Neuronal stem cell (in vitro differentiated cells): ENCODE measurements at regions not wholly inside any gene's neighbourhood (a gene's known extent, or its start where the extent isn't known, plus 50 kb on each side); places are given as distances from the start of the nearest gene placed in this dataset.

Experiments used
- DNase-seq: peaks from one replicate; pipeline ENCODE4 v3.0.0-alpha.2; 2013; ENCODE audit warnings: low spot score
- H2AFZ ChIP-seq: one replicate; pipeline ENCODE4 v1.6.1; 2013; ENCODE audit warnings: mild to moderate bottlenecking, low read length, inconsistent platforms
- H2AK5ac ChIP-seq: 2 replicates; pipeline ENCODE4 v1.6.1; 2013; ENCODE audit warnings: low read depth, mild to moderate bottlenecking, inconsistent platforms, low read length, moderate library complexity, mixed read lengths
- H2BK120ac ChIP-seq: 2 replicates; pipeline ENCODE4 v1.6.1; 2013; ENCODE audit warnings: low read depth, mild to moderate bottlenecking, inconsistent platforms, low read length, moderate library complexity, mixed read lengths
- H2BK12ac ChIP-seq: one replicate; pipeline ENCODE4 v1.6.1; 2013; ENCODE audit warnings: low read length, inconsistent platforms
- H2BK15ac ChIP-seq: 2 replicates; pipeline ENCODE4 v1.6.1; 2013; ENCODE audit warnings: mild to moderate bottlenecking, low read length, inconsistent platforms, mixed read lengths
- H2BK5ac ChIP-seq: one replicate; pipeline ENCODE4 v1.6.1; 2013; ENCODE audit warnings: inconsistent platforms, mild to moderate bottlenecking, low read length, moderate library complexity
- H3K14ac ChIP-seq: one replicate; pipeline ENCODE4 v1.6.1; 2013; ENCODE audit warnings: low read length, inconsistent platforms
- H3K18ac ChIP-seq: 2 replicates; pipeline ENCODE4 v1.6.1; 2013; ENCODE audit warnings: low read length, inconsistent platforms
- H3K23ac ChIP-seq: 2 replicates; pipeline ENCODE4 v1.6.1; 2013; ENCODE audit warnings: low read depth, mild to moderate bottlenecking, mixed read lengths, low read length, inconsistent platforms; ENCODE audit not compliant: poor library complexity
- H3K27ac ChIP-seq: replicated peaks from 3 replicates; pipeline ENCODE4 v1.5.1; 2013; ENCODE audit warnings: low read length, inconsistent platforms
- H3K27me3 ChIP-seq, 3 experiments: 2 replicates each; pipeline ENCODE4 v1.6.1; 2013; ENCODE audit warnings: low read length in 3 of 3, mild to moderate bottlenecking in 2 of 3, inconsistent platforms in 1 of 3, low read depth in 1 of 3, mixed read lengths in 1 of 3, moderate library complexity in 1 of 3; ENCODE audit not compliant: control insufficient read depth in 3 of 3, insufficient read depth in 3 of 3
- H3K36me3 ChIP-seq, 2 donors: replicated peaks in 1 of 2; 2 replicates each; pipeline ENCODE4 v1.6.1; 2013; ENCODE audit warnings: low read length in 2 of 2; ENCODE audit not compliant: control insufficient read depth in 2 of 2, insufficient read depth in 2 of 2
- H3K4ac ChIP-seq: 2 replicates; pipeline ENCODE4 v1.6.1; 2013; ENCODE audit warnings: inconsistent platforms, mild to moderate bottlenecking, low read length, moderate library complexity
- H3K4me1 ChIP-seq, 2 donors: 1 replicate in 1 of 2; 2 replicates in 1 of 2; pipeline ENCODE4 v1.6.1; 2013; ENCODE audit warnings: low read length in 2 of 2, low read depth in 1 of 2; ENCODE audit not compliant: control insufficient read depth in 2 of 2, insufficient read depth in 1 of 2
- H3K4me2 ChIP-seq: one replicate; pipeline ENCODE4 v1.6.1; 2013; ENCODE audit warnings: mild to moderate bottlenecking, low read length, inconsistent platforms; ENCODE audit not compliant: insufficient read depth, poor library complexity, severe bottlenecking
- H3K4me3 ChIP-seq, 2 donors: 2 replicates each; pipeline ENCODE4 v1.5.1; 2013; ENCODE audit warnings: low read length in 2 of 2, mild to moderate bottlenecking in 2 of 2, inconsistent platforms in 1 of 2, moderate library complexity in 1 of 2
- H3K79me1 ChIP-seq: one replicate; pipeline ENCODE4 v1.6.1; 2013; ENCODE audit warnings: low read depth, mild to moderate bottlenecking, inconsistent platforms, low read length, moderate library complexity
- H3K9ac ChIP-seq: one replicate; pipeline ENCODE4 v1.6.1; 2013; ENCODE audit warnings: mild to moderate bottlenecking, low read depth, low read length, inconsistent platforms; ENCODE audit not compliant: poor library complexity
- H3K9me3 ChIP-seq, 2 donors: replicated peaks in 1 of 2; 2 replicates each; pipeline versions ENCODE3 to v1.6.1; 2013; ENCODE audit warnings: low read length in 2 of 2, mild to moderate bottlenecking in 2 of 2, inconsistent platforms in 1 of 2, low read depth in 1 of 2, mixed read lengths in 1 of 2, moderate library complexity in 1 of 2; ENCODE audit not compliant: control insufficient read depth in 2 of 2, insufficient read depth in 1 of 2
- H4K8ac ChIP-seq: one replicate; pipeline ENCODE4 v1.6.1; 2013; ENCODE audit warnings: low read depth, mild to moderate bottlenecking, inconsistent platforms, low read length, moderate library complexity
- H4K91ac ChIP-seq: one replicate; pipeline ENCODE4 v1.6.1; 2013; ENCODE audit warnings: low read length, low read depth, mild to moderate bottlenecking, inconsistent platforms; ENCODE audit not compliant: poor library complexity
- WGBS, 2 donors: extraction: QIAGEN DNeasy Blood & Tissue Kit; methylation state at CpG; one replicate each; pipeline ENCODE4 v1.1.7; 2013; ENCODE audit warnings: missing lambda C conversion rate in 2 of 2, mixed read lengths in 1 of 2; ENCODE audit not compliant: insufficient read length in 2 of 2, insufficient replicate concordance in 1 of 2; ENCODE audit errors: extremely low coverage in 2 of 2; 5-methylcytosine and 5-hydroxymethylcytosine counted together

- H3K27ac ChIP-seq, result no peak overlapping the region
- no peak overlapping the region for H2AK5ac ChIP-seq
- H2BK15ac ChIP-seq, result no peak overlapping the region
- no peak overlapping the region for H3K23ac ChIP-seq
- H2BK120ac ChIP-seq, result no peak overlapping the region
- no peak overlapping the region for H3K9ac ChIP-seq
- H3K4me1 ChIP-seq, result no peaks in the 10 kb centered on the region
- H3K27me3 ChIP-seq, result no peaks in the 10 kb centered on the region
- no peak for DNase-seq
- no peaks in the 10 kb centered on the region for H3K36me3 ChIP-seq
- no peak overlapping the region for H3K4me2 ChIP-seq
- no peak overlapping the region for H3K4me3 ChIP-seq
- H3K4ac ChIP-seq, result no peak overlapping the region
- H4K91ac ChIP-seq, result no peak overlapping the region
- H3K79me1 ChIP-seq, result no peaks in the 10 kb centered on the region
- no CpG with 5 or more reads among the region's 3 CpGs for WGBS, 2 donors
- no peak overlapping the region for H2BK5ac ChIP-seq
- H4K8ac ChIP-seq, result no peak overlapping the region
- no peak overlapping the region for H3K14ac ChIP-seq
- H3K9me3 ChIP-seq, result peaks cover 2 to 3% of the 10 kb centered on the region in 2 donors
- no peak overlapping the region for H2BK12ac ChIP-seq
- no peak overlapping the region for H3K18ac ChIP-seq
- no peak overlapping the region for H2AFZ ChIP-seq
These were observed 567.7 kb upstream of the NUDT12 start for GRCh38 chr5:104130320-104130719.

GRCh38 chr5:104128348-104128747 is 565.8 kb upstream of the NUDT12 start:
- no CpG with 5 or more reads among the region's 5 CpGs for WGBS, 2 donors
- Histone ChIP-seq H3K14ac (no peak overlapping the region), H2BK5ac (no peak overlapping the region), H3K79me1 (no peaks in the 10 kb centered on the region), H3K27ac (no peak overlapping the region), H4K91ac (no peak overlapping the region), H2AK5ac (no peak overlapping the region), H3K9ac (no peak overlapping the region), H3K4me2 (no peak overlapping the region), H3K23ac (no peak overlapping the region), H2BK12ac (no peak overlapping the region), H3K4ac (no peak overlapping the region), H2BK120ac (no peak overlapping the region), H2BK15ac (no peak overlapping the region), H3K27me3 (no peaks in the 10 kb centered on the region), H3K18ac (no peak overlapping the region), H3K4me3 (no peak overlapping the region), H3K4me1 (no peaks in the 10 kb centered on the region), H3K36me3 (no peaks in the 10 kb centered on the region), H3K9me3 (no peaks in the 10 kb centered on the region), H2AFZ (no peak overlapping the region), H4K8ac (no peak overlapping the region)
- no peak for DNase-seq

- no peaks in the 10 kb centered on the region for H3K36me3 ChIP-seq
- H3K23ac ChIP-seq, result no peak overlapping the region
- H2AFZ ChIP-seq, result peak overlapping the region; percentile 53
- H2AK5ac ChIP-seq, result no peak overlapping the region
- no peak overlapping the region for H4K8ac ChIP-seq
- H3K27me3 ChIP-seq, result no peaks in the 10 kb centered on the region
- no CpG with 5 or more reads among the region's 1 CpG for WGBS, 2 donors
- no peak for DNase-seq
- H3K9me3 ChIP-seq, result no peaks in the 10 kb centered on the region
- no peak overlapping the region for H2BK5ac ChIP-seq
- no peak overlapping the region for H3K4me3 ChIP-seq
- H3K4me1 ChIP-seq, result no peaks in the 10 kb centered on the region
- H3K4ac ChIP-seq, result no peak overlapping the region
- no peak overlapping the region for H3K4me2 ChIP-seq
- no peak overlapping the region for H4K91ac ChIP-seq
- H3K27ac ChIP-seq, result no peak overlapping the region
- H2BK15ac ChIP-seq, result no peak overlapping the region
- H2BK12ac ChIP-seq, result no peak overlapping the region
- no peak overlapping the region for H3K9ac ChIP-seq
- H2BK120ac ChIP-seq, result no peak overlapping the region
- H3K79me1 ChIP-seq, result no peaks in the 10 kb centered on the region
- no peak overlapping the region for H3K14ac ChIP-seq
- no peak overlapping the region for H3K18ac ChIP-seq
These were observed 564.4 kb upstream of the NUDT12 start for GRCh38 chr5:104126980-104127379.

GRCh38 chr5:104119529-104119928 is 556.9 kb upstream of the NUDT12 start:
- no peak overlapping the region for H2BK5ac ChIP-seq
- H3K4me2 ChIP-seq, result no peak overlapping the region
- H3K27ac ChIP-seq, result no peak overlapping the region
- no peak for DNase-seq
- H3K23ac ChIP-seq, result no peak overlapping the region
- no peak overlapping the region for H4K8ac ChIP-seq
- H3K18ac ChIP-seq, result no peak overlapping the region
- no peak overlapping the region for H2AK5ac ChIP-seq
- H3K9me3 ChIP-seq, result no peaks in the 10 kb centered on the region
- no peaks in the 10 kb centered on the region for H3K4me1 ChIP-seq
- H3K27me3 ChIP-seq, result no peaks in the 10 kb centered on the region
- H2BK15ac ChIP-seq, result no peak overlapping the region
- no peaks in the 10 kb centered on the region for H3K36me3 ChIP-seq
- H3K14ac ChIP-seq, result no peak overlapping the region
- H3K4ac ChIP-seq, result no peak overlapping the region
- no peak overlapping the region for H4K91ac ChIP-seq
- no peak overlapping the region for H3K9ac ChIP-seq
- no peak overlapping the region for H3K4me3 ChIP-seq
- H2BK12ac ChIP-seq, result no peak overlapping the region
- H2AFZ ChIP-seq, result no peak overlapping the region
- H3K79me1 ChIP-seq, result no peaks in the 10 kb centered on the region
- H2BK120ac ChIP-seq, result no peak overlapping the region
